ENCODE measurements at regions not wholly inside any gene's neighbourhood (a gene's known extent, or its start where the extent isn't known, plus 50 kb on each side); places are given as distances from the start of the nearest gene placed in this dataset.

GRCh38 chr5:93929131-93929530 lies 187.7 kb upstream of the POU5F2 start:
- H2BK5ac ChIP-seq (ENCODE audit: low read depth, low read length) = no peak overlapping the region
- H3K27me3 ChIP-seq (replicated peaks in 1 of 4; ENCODE audit: control insufficient read depth in 3 of 4, extremely low read depth in 1 of 4, insufficient read depth in 3 of 4, low read length in 3 of 4) = no peaks in the 10 kb centered on the region
- H3K18ac ChIP-seq (ENCODE audit: extremely low read depth, low read length) = no peak overlapping the region
- no peak for DNase-seq (ENCODE audit: low read depth in 1 of 2, low spot score in 2 of 2)
- FAIRE-seq = no peak
- no peak overlapping the region for H4K5ac ChIP-seq (ENCODE audit: insufficient read length, low read depth, low read length)
- WGBS, 2 experiments (ENCODE audit: extremely low coverage in 1 of 2, insufficient coverage in 1 of 2, insufficient read length in 1 of 2, insufficient replicate concordance in 2 of 2, low coverage in 1 of 2, low lambda C conversion rate in 2 of 2, missing lambda C conversion rate in 1 of 2) = 86% methylated on average over 1 of the region's 1 CpG; no CpG with 5 or more reads in 1 of the 2 experiments
- H4K20me1 ChIP-seq (replicated peaks in 1 of 2; ENCODE audit: control insufficient read depth in 1 of 2, insufficient read depth in 2 of 2, low read length in 2 of 2) = no peaks in the 10 kb centered on the region
- H3K4me1 ChIP-seq (replicated peaks in 1 of 4; ENCODE audit: control insufficient read depth in 3 of 4, insufficient read depth in 4 of 4, low read length in 3 of 4) = no peaks in the 10 kb centered on the region
- H3K79me1 ChIP-seq (ENCODE audit: low read depth, low read length) = no peaks in the 10 kb centered on the region
- H3K4me3 ChIP-seq (ENCODE audit: extremely low read depth in 1 of 4, insufficient read depth in 2 of 4, low read depth in 3 of 4, low read length in 4 of 4) = no peak overlapping the region
- ChIA-PET CTCF (ENCODE audit: partially characterized antibody) (no interaction called here), POLR2A (ENCODE audit: partially characterized antibody) (interaction anchor here (0.6 kb wide), 1 partner anchor 921 kb away, joined by 4 read pairs; no protein-coding TSS in a partner anchor)
- H3K23me2 ChIP-seq (ENCODE audit: low read depth, low read length) = no peaks in the 10 kb centered on the region
- no peak overlapping the region for H2BK20ac ChIP-seq (ENCODE audit: low read length)
- no peak overlapping the region for H2BK12ac ChIP-seq (ENCODE audit: low read depth, low read length)
- no peak overlapping the region for H2BK120ac ChIP-seq (replicated peaks; ENCODE audit: low read depth, low read length)
- no peak overlapping the region for H3K56ac ChIP-seq (replicated peaks; ENCODE audit: insufficient read length, low read depth, low read length)
- no peak overlapping the region for H3K9ac ChIP-seq (replicated peaks in 1 of 4; ENCODE audit: extremely low read depth in 1 of 4, low read depth in 3 of 4, low read length in 3 of 4)
- H3K4me2 ChIP-seq (ENCODE audit: insufficient read depth in 1 of 2, low read depth in 2 of 2, low read length in 2 of 2) = no peak overlapping the region
- no peak overlapping the region for H3K23ac ChIP-seq (ENCODE audit: insufficient read length)
- no peak overlapping the region for H2AFZ ChIP-seq (ENCODE audit: low read length)
- TF ChIP-seq ATF2 (IDR thresholded peaks at IDR 0.05; ENCODE audit: low read length) = no peak
- no peak for TF ChIP-seq CEBPB (IDR thresholded peaks at IDR 0.05; ENCODE audit: low read depth, low read length)
- no peak for TF ChIP-seq ZNF274 (IDR thresholded peaks at IDR 0.05; ENCODE audit: borderline replicate concordance, extremely low read depth, low read length)
- TF ChIP-seq BACH1 (IDR thresholded peaks at IDR 0.05; ENCODE audit: low read length) = no peak
- no peak for TF ChIP-seq SP4 (IDR thresholded peaks at IDR 0.05; ENCODE audit: low read length)
- TF ChIP-seq SP1 (IDR thresholded peaks at IDR 0.05; ENCODE audit: low read depth, low read length) = no peak
- no peak for TF ChIP-seq POLR2AphosphoS5 (IDR thresholded peaks at IDR 0.05; ENCODE audit: low read depth, low read length)
- no peak for TF ChIP-seq SAP30 (IDR thresholded peaks at IDR 0.05; ENCODE audit: insufficient read depth, insufficient replicate concordance, low read length)
- TF ChIP-seq TCF12 (IDR thresholded peaks at IDR 0.05; ENCODE audit: low read depth, low read length) = no peak
- TF ChIP-seq JUND (IDR thresholded peaks at IDR 0.05; ENCODE audit: low read length) = no peak
- no peak for TF ChIP-seq RXRA (IDR thresholded peaks at IDR 0.05; ENCODE audit: insufficient read depth, low read depth, low read length)
- TF ChIP-seq EGR1 (IDR thresholded peaks at IDR 0.05; ENCODE audit: borderline replicate concordance, low read depth, low read length) = no peak
- TF ChIP-seq RFX5 (IDR thresholded peaks at IDR 0.05; ENCODE audit: borderline replicate concordance, low read depth, low read length) = no peak
- TF ChIP-seq JUN (IDR thresholded peaks at IDR 0.05; ENCODE audit: low read depth, low read length) = no peak
- TF ChIP-seq BCL11A (IDR thresholded peaks at IDR 0.05; ENCODE audit: low read depth in 2 of 2, low read length in 2 of 2) = no peak
- H3K27ac ChIP-seq (ENCODE audit: low read depth, low read length) = no peak overlapping the region
- no peak overlapping the region for H3K14ac ChIP-seq (ENCODE audit: insufficient read length)
- H2BK15ac ChIP-seq (ENCODE audit: low read length) = no peak overlapping the region
- H3K36me3 ChIP-seq (ENCODE audit: control insufficient read depth in 2 of 4, insufficient read depth in 4 of 4, low read length in 3 of 4) = no peaks in the 10 kb centered on the region
- no peak overlapping the region for H3K4ac ChIP-seq (replicated peaks; ENCODE audit: insufficient read length, low read depth, low read length)
- no peak overlapping the region for H4K91ac ChIP-seq (replicated peaks; ENCODE audit: insufficient read length, low read length)
- no peak overlapping the region for H2AK5ac ChIP-seq (ENCODE audit: low read depth, low read length)
- no peaks in the 10 kb centered on the region for H3K79me2 ChIP-seq (ENCODE audit: control insufficient read depth in 1 of 2, insufficient read depth in 2 of 2, low read length in 2 of 2)
- no peaks in the 10 kb centered on the region for H3K9me3 ChIP-seq (ENCODE audit: insufficient read depth in 2 of 2, low read depth in 1 of 2, low read length in 1 of 2)
- no peak overlapping the region for H4K8ac ChIP-seq (ENCODE audit: extremely low read depth, insufficient read depth, low read length)

All from H1 (cell line).